ENCODE measurements at regions not wholly inside any gene's neighbourhood (a gene's known extent, or its start where the extent isn't known, plus 50 kb on each side); places are given as distances from the start of the nearest gene placed in this dataset.

- no peak overlapping the region for H3K27ac ChIP-seq (ENCODE audit: low read depth, low read length, poor library complexity, severe bottlenecking)
- no peak overlapping the region for H3K4me3 ChIP-seq (ENCODE audit: low read depth, low read length, poor library complexity, severe bottlenecking)
- no peaks in the 10 kb centered on the region for H3K9me3 ChIP-seq (ENCODE audit: low read depth, low read length, poor library complexity, severe bottlenecking)
- H3K27me3 ChIP-seq (replicated peaks; ENCODE audit: insufficient read depth, low read depth, low read length, poor library complexity), result no peaks in the 10 kb centered on the region
- intact Hi-C loops (cut with micrococcal nuclease; ENCODE audit: unreplicated experiment), result no loop called here
- no TSS peak for BruUV-seq (replicated peaks)
- ChIA-PET CTCF (no interaction called here), POLR2A (ENCODE audit: low non-redundant PET) (no interaction called here)
- H3K36me3 ChIP-seq (ENCODE audit: insufficient read depth, low read length, poor library complexity, severe bottlenecking), result no peaks in the 10 kb centered on the region
- TF ChIP-seq CTCF (conservative IDR thresholded peaks at IDR 0.05; ENCODE audit: low read depth, low read length) (no peak), EZH2 (IDR thresholded peaks at IDR 0.05; ENCODE audit: borderline replicate concordance, low read depth, low read length, poor library complexity, severe bottlenecking) (no peak)
- peaks cover 14% of the 10 kb centered on the region for H3K4me1 ChIP-seq (ENCODE audit: insufficient read depth, low read length, poor library complexity, severe bottlenecking)
- DNase-seq (ENCODE audit: low spot score), result no peak
Measured at GRCh38 chr5:106661866-106662265, 1008.9 kb downstream of the EFNA5 start.

DNA sequence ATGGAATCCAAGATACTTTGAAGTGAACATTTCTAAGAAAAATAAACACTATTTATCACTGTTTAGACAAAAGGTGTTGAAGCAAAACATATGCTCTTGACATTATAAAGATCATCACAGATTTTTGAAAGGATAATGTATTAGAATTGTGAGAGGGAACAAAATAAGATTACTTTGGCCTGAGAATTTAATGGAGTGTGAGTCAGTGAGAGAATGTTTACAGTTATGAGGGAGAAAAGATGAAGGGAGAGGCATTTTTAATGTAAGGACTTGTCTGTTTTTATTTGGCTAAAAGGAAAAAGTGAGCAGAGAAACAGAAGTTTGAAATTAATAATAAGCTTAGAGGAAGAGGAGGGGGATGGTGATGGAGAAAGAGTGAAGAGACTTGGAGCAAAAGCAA, 1010.1 kb downstream of the EFNA5 start:
- no peak for DNase-seq (ENCODE audit: low spot score)
- intact Hi-C loops (cut with micrococcal nuclease; ENCODE audit: unreplicated experiment), result no loop called here
- H3K4me1 ChIP-seq (ENCODE audit: insufficient read depth, low read length, poor library complexity, severe bottlenecking), result peaks cover 16% of the 10 kb centered on the region
- BruUV-seq (replicated peaks), result no TSS peak
- no peaks in the 10 kb centered on the region for H3K27me3 ChIP-seq (replicated peaks; ENCODE audit: insufficient read depth, low read depth, low read length, poor library complexity)
- no peak overlapping the region for H3K4me3 ChIP-seq (ENCODE audit: low read depth, low read length, poor library complexity, severe bottlenecking)
- POLR2A ChIA-PET (ENCODE audit: low non-redundant PET), result no interaction called here
- no peaks in the 10 kb centered on the region for H3K36me3 ChIP-seq (ENCODE audit: insufficient read depth, low read length, poor library complexity, severe bottlenecking)
- no peak overlapping the region for H3K27ac ChIP-seq (ENCODE audit: low read depth, low read length, poor library complexity, severe bottlenecking)
- no peaks in the 10 kb centered on the region for H3K9me3 ChIP-seq (ENCODE audit: low read depth, low read length, poor library complexity, severe bottlenecking)
- TF ChIP-seq EZH2 (IDR thresholded peaks at IDR 0.05; ENCODE audit: borderline replicate concordance, low read depth, low read length, poor library complexity, severe bottlenecking), result no peak
- TF ChIP-seq CTCF (conservative IDR thresholded peaks at IDR 0.05; ENCODE audit: low read depth, low read length), result no peak
- CTCF ChIA-PET, result no interaction called here

DNA sequence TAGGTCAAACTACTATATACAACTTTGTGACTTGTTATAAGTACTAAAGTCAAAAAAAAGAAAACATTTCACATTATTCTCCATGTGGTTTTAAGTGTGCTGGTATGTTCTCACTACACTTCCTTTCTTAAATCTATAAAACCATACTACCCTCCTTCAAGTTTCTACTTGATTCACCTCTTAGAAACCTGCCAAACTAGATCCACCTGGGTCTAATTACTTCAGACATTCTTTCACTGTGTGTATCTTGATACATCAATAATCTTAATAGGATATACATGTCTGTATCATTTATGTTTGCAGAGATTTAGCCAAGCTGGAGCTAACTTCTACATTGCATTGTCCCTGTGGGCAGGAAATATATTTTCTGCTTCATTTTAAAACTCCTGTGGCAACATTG, 1012.6 kb downstream of the EFNA5 start:
- H3K36me3 ChIP-seq (ENCODE audit: insufficient read depth, low read length, poor library complexity, severe bottlenecking), result no peaks in the 10 kb centered on the region
- no peak for DNase-seq (ENCODE audit: low spot score)
- H3K4me1 ChIP-seq (ENCODE audit: insufficient read depth, low read length, poor library complexity, severe bottlenecking), result peaks cover 16% of the 10 kb centered on the region
- no peaks in the 10 kb centered on the region for H3K27me3 ChIP-seq (replicated peaks; ENCODE audit: insufficient read depth, low read depth, low read length, poor library complexity)
- BruUV-seq (replicated peaks), result no TSS peak
- no peak overlapping the region for H3K27ac ChIP-seq (ENCODE audit: low read depth, low read length, poor library complexity, severe bottlenecking)
- ChIA-PET POLR2A (ENCODE audit: low non-redundant PET) (no interaction called here), CTCF (no interaction called here)
- no peak for TF ChIP-seq EZH2 (IDR thresholded peaks at IDR 0.05; ENCODE audit: borderline replicate concordance, low read depth, low read length, poor library complexity, severe bottlenecking)
- no peak for TF ChIP-seq CTCF (conservative IDR thresholded peaks at IDR 0.05; ENCODE audit: low read depth, low read length)
- intact Hi-C loops (cut with micrococcal nuclease; ENCODE audit: unreplicated experiment), result no loop called here
- H3K4me3 ChIP-seq (ENCODE audit: low read depth, low read length, poor library complexity, severe bottlenecking), result no peak overlapping the region
- peaks cover 11% of the 10 kb centered on the region for H3K9me3 ChIP-seq (ENCODE audit: low read depth, low read length, poor library complexity, severe bottlenecking)

All from A673 (cell line).